PFSK-1 (cell line): ENCODE measurements at regions not wholly inside any gene's neighbourhood (a gene's known extent, or its start where the extent isn't known, plus 50 kb on each side); places are given as distances from the start of the nearest gene placed in this dataset.

Source experiments
- FOXP2 ChIP-seq: optimal IDR thresholded peaks from 2 replicates; pipeline ENCODE3; 2011; ENCODE audit warnings: borderline replicate concordance, control low read depth, inconsistent platforms; ENCODE audit not compliant: insufficient read depth; ENCODE audit errors: extremely low read length, extremely low read depth
- POLR2AphosphoS5 ChIP-seq: IDR thresholded peaks from 2 replicates; pipeline ENCODE4 v1.6.1; 2012; ENCODE audit warnings: low read depth, mild to moderate bottlenecking, control low read depth, low read length, moderate library complexity
- SIN3A ChIP-seq: IDR thresholded peaks from 2 replicates; pipeline ENCODE4 v1.6.1; 2012; ENCODE audit warnings: mild to moderate bottlenecking, low read length, moderate library complexity, borderline replicate concordance; ENCODE audit not compliant: insufficient read depth
- TAF1 ChIP-seq: IDR thresholded peaks from 2 replicates; pipeline ENCODE4 v1.6.1; 2012; ENCODE audit warnings: low read length, control low read depth, borderline replicate concordance; ENCODE audit not compliant: insufficient read depth
- TF ChIP-seq, protein P1 (sequence below), 2 experiments: IDR thresholded peaks; 2 replicates each; pipeline versions ENCODE4 v1.6.1 to v1.8.0; 2011 to 2012; ENCODE audit warnings: low read depth in 2 of 2, low read length in 2 of 2, control low read depth in 1 of 2, inconsistent platforms in 1 of 2, mild to moderate bottlenecking in 1 of 2, moderate library complexity in 1 of 2; ENCODE audit not compliant: insufficient read depth in 1 of 2

DNA sequence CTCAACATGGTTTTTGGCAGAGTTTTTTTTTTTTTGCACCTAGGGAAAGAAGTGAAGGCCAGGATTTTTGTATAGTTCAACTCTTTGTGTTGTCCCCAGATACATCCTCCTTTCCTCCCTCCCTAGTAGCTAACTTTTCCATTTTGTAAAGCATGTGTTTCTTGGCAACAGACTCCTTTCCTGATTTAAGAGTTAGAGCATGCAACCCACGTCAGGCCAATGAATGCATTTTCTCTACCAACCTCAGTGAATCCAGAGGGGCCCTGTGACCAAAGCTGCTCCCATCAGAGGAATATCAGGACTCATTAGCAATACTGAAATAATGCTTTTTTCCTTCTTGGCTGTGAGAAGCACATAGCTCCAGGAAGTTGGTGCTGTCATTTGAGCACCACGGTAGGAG is 287.2 kb downstream of the LMO4 start:
- TF ChIP-seq FOXP2 (no peak), TAF1 (no peak), POLR2AphosphoS5 (no peak), SIN3A (no peak)
- TF ChIP-seq, protein P1, sequence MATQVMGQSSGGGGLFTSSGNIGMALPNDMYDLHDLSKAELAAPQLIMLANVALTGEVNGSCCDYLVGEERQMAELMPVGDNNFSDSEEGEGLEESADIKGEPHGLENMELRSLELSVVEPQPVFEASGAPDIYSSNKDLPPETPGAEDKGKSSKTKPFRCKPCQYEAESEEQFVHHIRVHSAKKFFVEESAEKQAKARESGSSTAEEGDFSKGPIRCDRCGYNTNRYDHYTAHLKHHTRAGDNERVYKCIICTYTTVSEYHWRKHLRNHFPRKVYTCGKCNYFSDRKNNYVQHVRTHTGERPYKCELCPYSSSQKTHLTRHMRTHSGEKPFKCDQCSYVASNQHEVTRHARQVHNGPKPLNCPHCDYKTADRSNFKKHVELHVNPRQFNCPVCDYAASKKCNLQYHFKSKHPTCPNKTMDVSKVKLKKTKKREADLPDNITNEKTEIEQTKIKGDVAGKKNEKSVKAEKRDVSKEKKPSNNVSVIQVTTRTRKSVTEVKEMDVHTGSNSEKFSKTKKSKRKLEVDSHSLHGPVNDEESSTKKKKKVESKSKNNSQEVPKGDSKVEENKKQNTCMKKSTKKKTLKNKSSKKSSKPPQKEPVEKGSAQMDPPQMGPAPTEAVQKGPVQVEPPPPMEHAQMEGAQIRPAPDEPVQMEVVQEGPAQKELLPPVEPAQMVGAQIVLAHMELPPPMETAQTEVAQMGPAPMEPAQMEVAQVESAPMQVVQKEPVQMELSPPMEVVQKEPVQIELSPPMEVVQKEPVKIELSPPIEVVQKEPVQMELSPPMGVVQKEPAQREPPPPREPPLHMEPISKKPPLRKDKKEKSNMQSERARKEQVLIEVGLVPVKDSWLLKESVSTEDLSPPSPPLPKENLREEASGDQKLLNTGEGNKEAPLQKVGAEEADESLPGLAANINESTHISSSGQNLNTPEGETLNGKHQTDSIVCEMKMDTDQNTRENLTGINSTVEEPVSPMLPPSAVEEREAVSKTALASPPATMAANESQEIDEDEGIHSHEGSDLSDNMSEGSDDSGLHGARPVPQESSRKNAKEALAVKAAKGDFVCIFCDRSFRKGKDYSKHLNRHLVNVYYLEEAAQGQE (IDR thresholded peaks at IDR 0.05; ENCODE audit: insufficient read depth in 1 of 2, low read depth in 2 of 2, low read length in 2 of 2), result no peak

DNA sequence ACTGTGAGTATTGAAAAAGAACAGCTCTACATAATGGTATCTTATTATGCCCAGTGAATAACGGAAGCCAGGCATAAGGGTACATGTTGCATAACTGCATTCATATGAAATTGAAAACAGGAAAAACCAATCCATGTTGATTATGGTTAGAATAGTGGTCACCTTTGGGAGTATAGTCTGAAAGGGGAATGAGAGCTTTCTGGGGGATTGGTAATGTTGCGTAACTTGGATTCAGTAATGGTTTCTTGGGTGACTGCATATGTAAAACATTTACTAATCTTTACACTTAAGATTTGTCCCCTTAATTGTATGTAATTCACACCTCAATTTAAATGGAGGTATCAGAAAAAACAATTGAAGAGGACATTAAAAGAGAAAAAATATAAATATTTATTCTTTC is 292.1 kb downstream of the LMO4 start:
- TF ChIP-seq SIN3A (no peak), POLR2AphosphoS5 (no peak)

DNA sequence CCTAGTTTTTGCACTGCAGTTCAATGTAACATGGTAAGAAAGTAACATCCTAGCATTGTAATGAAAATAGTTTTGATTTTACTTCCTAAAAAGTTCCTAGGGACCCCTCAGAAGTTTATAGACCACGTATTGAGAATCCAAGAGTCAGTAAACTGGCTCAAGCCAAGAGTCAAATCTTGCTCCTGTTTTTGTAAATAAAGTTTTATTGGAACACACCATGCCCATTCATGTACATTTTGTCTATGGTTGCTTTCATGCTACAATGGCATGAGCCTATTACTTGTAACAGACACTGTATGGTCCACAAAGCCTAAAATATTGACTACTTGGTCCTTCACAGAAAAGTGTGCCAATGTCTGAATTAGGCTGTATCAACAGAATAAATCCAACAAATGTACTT is 301.0 kb downstream of the LMO4 start:
- TF ChIP-seq, protein P1 (IDR thresholded peaks at IDR 0.05; ENCODE audit: insufficient read depth in 1 of 2, low read depth in 2 of 2, low read length in 2 of 2), result no peak
- TF ChIP-seq FOXP2 (no peak), SIN3A (no peak), POLR2AphosphoS5 (no peak), TAF1 (no peak)

DNA sequence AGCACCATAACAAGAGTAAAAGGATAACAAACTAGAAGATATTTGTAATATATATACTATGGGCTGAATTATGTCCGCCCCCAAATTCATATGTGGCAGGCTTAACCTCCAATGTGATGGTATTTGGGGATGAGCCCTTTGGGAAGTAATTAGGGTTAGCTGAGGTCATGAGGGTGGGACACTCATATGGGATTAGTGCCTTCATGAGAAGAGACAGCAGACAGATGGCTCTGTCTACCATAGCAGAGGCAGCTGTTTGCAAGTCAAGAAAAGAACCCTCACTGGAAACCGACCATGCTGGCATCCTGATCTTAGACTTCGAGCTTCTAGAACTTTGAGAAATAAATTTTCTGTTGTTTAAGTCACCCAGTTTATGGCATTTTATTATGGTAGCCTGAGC is 303.6 kb downstream of the LMO4 start:
- TF ChIP-seq, protein P1 (IDR thresholded peaks at IDR 0.05; ENCODE audit: insufficient read depth in 1 of 2, low read depth in 2 of 2, low read length in 2 of 2), result no peak
- TF ChIP-seq FOXP2, result no peak

DNA sequence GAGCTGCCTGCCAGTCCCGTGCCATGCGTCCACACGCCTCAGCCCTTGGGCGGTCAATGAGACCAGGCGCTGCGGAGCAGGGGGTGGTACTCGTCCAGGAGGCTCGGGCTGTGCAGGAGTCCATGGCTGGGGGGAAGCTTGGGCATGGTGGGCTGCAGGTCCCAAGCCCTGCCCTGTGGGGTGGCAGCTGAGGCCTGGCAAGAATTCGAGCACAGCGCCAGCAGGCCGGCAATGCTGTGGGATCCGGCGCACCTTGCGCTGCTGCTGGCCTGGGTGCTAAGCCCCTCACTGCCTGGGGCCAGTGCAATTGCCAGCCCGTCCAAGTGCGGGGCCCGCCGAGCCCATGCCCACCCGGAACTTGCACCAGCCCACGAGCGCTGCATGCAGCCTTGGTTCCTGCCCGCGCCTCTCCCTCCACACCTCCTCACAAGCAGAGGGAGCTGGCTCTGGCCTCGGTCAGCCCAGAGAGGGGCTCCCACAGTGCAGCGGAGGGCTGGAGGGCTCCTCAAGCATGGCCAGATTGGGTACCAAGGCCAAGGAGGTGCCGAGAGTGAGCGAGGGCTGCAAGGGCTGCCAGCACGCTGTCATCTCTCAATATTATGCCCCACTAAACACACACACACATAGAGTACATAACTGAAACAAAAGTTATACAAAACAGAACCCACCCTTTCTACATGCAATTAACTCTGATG is 307.7 kb downstream of the LMO4 start:
- no peak for TF ChIP-seq TAF1
- TF ChIP-seq, protein P1 (IDR thresholded peaks at IDR 0.05; ENCODE audit: insufficient read depth in 1 of 2, low read depth in 2 of 2, low read length in 2 of 2), result no peak
- TF ChIP-seq FOXP2, result no peak
- no peak for TF ChIP-seq SIN3A
- TF ChIP-seq POLR2AphosphoS5, result no peak
